Muscle of leg (tissue), 3 donors: ENCODE measurements at regions not wholly inside any gene's neighbourhood (a gene's known extent, or its start where the extent isn't known, plus 50 kb on each side); places are given as distances from the start of the nearest gene placed in this dataset.

Experiments used
- DNase-seq: peaks from one replicate; pipeline ENCODE4 v3.0.0; 2013
- H3K27ac ChIP-seq: one replicate; pipeline ENCODE4 v1.5.1; 2013; ENCODE audit warnings: mild to moderate bottlenecking, low read length, control low read depth
- H3K27me3 ChIP-seq: one replicate; pipeline ENCODE4 v1.6.1; 2013; ENCODE audit warnings: low read length; ENCODE audit not compliant: control insufficient read depth, insufficient read depth
- H3K36me3 ChIP-seq: one replicate; pipeline ENCODE4 v1.6.1; 2013; ENCODE audit warnings: low read length; ENCODE audit not compliant: control insufficient read depth, insufficient read depth
- H3K4me1 ChIP-seq: one replicate; pipeline ENCODE4 v1.6.1; 2013; ENCODE audit warnings: low read length; ENCODE audit not compliant: control insufficient read depth, insufficient read depth
- H3K4me3 ChIP-seq: one replicate; pipeline ENCODE4 v1.5.1; 2013; ENCODE audit warnings: low read length, control low read depth
- H3K9me3 ChIP-seq: replicated peaks from 2 replicates; pipeline ENCODE4 v1.6.1; 2013; ENCODE audit warnings: low read depth, low read length; ENCODE audit not compliant: control insufficient read depth
- WGBS: methylation state at CpG from one replicate; pipeline ENCODE4 v1.1.5; 2013; ENCODE audit warnings: missing lambda C conversion rate; ENCODE audit not compliant: insufficient coverage; 5-methylcytosine and 5-hydroxymethylcytosine counted together

GRCh38 chr3:105030211-105030610 is 336.5 kb upstream of the ALCAM start:
- no peak for DNase-seq
- no peaks in the 10 kb centered on the region for H3K9me3 ChIP-seq
- WGBS = no CpG with 5 or more reads among the region's 1 CpG

GRCh38 chr3:105032541-105032940 is 334.2 kb upstream of the ALCAM start:
- no peaks in the 10 kb centered on the region for H3K9me3 ChIP-seq
- no CpG with 5 or more reads among the region's 5 CpGs for WGBS
- no peaks in the 10 kb centered on the region for H3K36me3 ChIP-seq
- no peaks in the 10 kb centered on the region for H3K4me1 ChIP-seq
- no peak overlapping the region for H3K4me3 ChIP-seq
- DNase-seq = no peak
- no peaks in the 10 kb centered on the region for H3K27me3 ChIP-seq
- H3K27ac ChIP-seq = no peak overlapping the region

More at GRCh38 chr3:105030211-105030610, 336.5 kb upstream of the ALCAM start:
- Histone ChIP-seq H3K4me3 (no peak overlapping the region), H3K4me1 (no peaks in the 10 kb centered on the region), H3K27me3 (no peaks in the 10 kb centered on the region), H3K27ac (no peak overlapping the region), H3K36me3 (no peaks in the 10 kb centered on the region)

- no CpG with 5 or more reads among the region's 1 CpG for WGBS
- H3K4me3 ChIP-seq = no peak overlapping the region
- no peaks in the 10 kb centered on the region for H3K9me3 ChIP-seq
- no peaks in the 10 kb centered on the region for H3K27me3 ChIP-seq
- H3K27ac ChIP-seq = no peak overlapping the region
- no peak for DNase-seq
- no peaks in the 10 kb centered on the region for H3K36me3 ChIP-seq
- H3K4me1 ChIP-seq = no peaks in the 10 kb centered on the region
These were observed 333.6 kb upstream of the ALCAM start for GRCh38 chr3:105033081-105033480.

GRCh38 chr3:105039004-105039403 is 327.7 kb upstream of the ALCAM start:
- no peak for DNase-seq
- no peak overlapping the region for H3K4me3 ChIP-seq
- no peaks in the 10 kb centered on the region for H3K27me3 ChIP-seq
- WGBS = 100% methylated on average over 1 of the region's 2 CpGs
- H3K36me3 ChIP-seq = no peaks in the 10 kb centered on the region
- no peak overlapping the region for H3K27ac ChIP-seq
- no peaks in the 10 kb centered on the region for H3K9me3 ChIP-seq
- no peaks in the 10 kb centered on the region for H3K4me1 ChIP-seq

GRCh38 chr3:105040026-105040622 is 326.6 kb upstream of the ALCAM start:
- H3K4me3 ChIP-seq = no peak overlapping the region
- WGBS = 60% methylated on average over 1 of the region's 1 CpG
- H3K27ac ChIP-seq = no peak overlapping the region
- no peaks in the 10 kb centered on the region for H3K27me3 ChIP-seq
- DNase-seq = no peak
- H3K9me3 ChIP-seq = no peaks in the 10 kb centered on the region
- no peaks in the 10 kb centered on the region for H3K36me3 ChIP-seq
- no peaks in the 10 kb centered on the region for H3K4me1 ChIP-seq

- WGBS = no CpG with 5 or more reads among the region's 3 CpGs
- no peaks in the 10 kb centered on the region for H3K27me3 ChIP-seq
- no peak overlapping the region for H3K4me3 ChIP-seq
- no peaks in the 10 kb centered on the region for H3K36me3 ChIP-seq
- H3K27ac ChIP-seq = no peak overlapping the region
- no peak for DNase-seq
- no peaks in the 10 kb centered on the region for H3K4me1 ChIP-seq
- no peaks in the 10 kb centered on the region for H3K9me3 ChIP-seq
These were observed 324.1 kb upstream of the ALCAM start for GRCh38 chr3:105042586-105042985.

GRCh38 chr3:105051111-105051510 is 315.6 kb upstream of the ALCAM start:
- Histone ChIP-seq H3K27ac (no peak overlapping the region), H3K36me3 (no peaks in the 10 kb centered on the region), H3K4me3 (no peak overlapping the region), H3K27me3 (no peaks in the 10 kb centered on the region), H3K9me3 (no peaks in the 10 kb centered on the region), H3K4me1 (no peaks in the 10 kb centered on the region)
- 71% methylated on average over 2 of the region's 2 CpGs for WGBS
- no peak for DNase-seq

- no CpG with 5 or more reads among the region's 1 CpG for WGBS
- H3K4me3 ChIP-seq = no peak overlapping the region
- no peak for DNase-seq
- no peaks in the 10 kb centered on the region for H3K4me1 ChIP-seq
- H3K27ac ChIP-seq = no peak overlapping the region
- H3K36me3 ChIP-seq = no peaks in the 10 kb centered on the region
- no peaks in the 10 kb centered on the region for H3K27me3 ChIP-seq
- no peaks in the 10 kb centered on the region for H3K9me3 ChIP-seq
These were observed 314.7 kb upstream of the ALCAM start for GRCh38 chr3:105051972-105052371.

GRCh38 chr3:105062853-105063252 is 303.9 kb upstream of the ALCAM start:
- WGBS = 62% methylated on average over 1 of the region's 3 CpGs
- DNase-seq = no peak
- Histone ChIP-seq H3K9me3 (no peaks in the 10 kb centered on the region), H3K36me3 (no peaks in the 10 kb centered on the region), H3K4me1 (no peaks in the 10 kb centered on the region), H3K4me3 (no peak overlapping the region), H3K27me3 (no peaks in the 10 kb centered on the region), H3K27ac (no peak overlapping the region)

GRCh38 chr3:105065895-105066839 is 300.5 kb upstream of the ALCAM start:
- no peaks in the 10 kb centered on the region for H3K36me3 ChIP-seq
- DNase-seq = no peak
- no peak overlapping the region for H3K27ac ChIP-seq
- 86% methylated on average over 5 of the region's 8 CpGs for WGBS
- peaks cover 2% of the 10 kb centered on the region for H3K9me3 ChIP-seq
- H3K4me3 ChIP-seq = no peak overlapping the region
- no peaks in the 10 kb centered on the region for H3K27me3 ChIP-seq
- H3K4me1 ChIP-seq = no peaks in the 10 kb centered on the region
